ENCODE measurements at regions not wholly inside any gene's neighbourhood (a gene's known extent, or its start where the extent isn't known, plus 50 kb on each side); places are given as distances from the start of the nearest gene placed in this dataset.

DNA sequence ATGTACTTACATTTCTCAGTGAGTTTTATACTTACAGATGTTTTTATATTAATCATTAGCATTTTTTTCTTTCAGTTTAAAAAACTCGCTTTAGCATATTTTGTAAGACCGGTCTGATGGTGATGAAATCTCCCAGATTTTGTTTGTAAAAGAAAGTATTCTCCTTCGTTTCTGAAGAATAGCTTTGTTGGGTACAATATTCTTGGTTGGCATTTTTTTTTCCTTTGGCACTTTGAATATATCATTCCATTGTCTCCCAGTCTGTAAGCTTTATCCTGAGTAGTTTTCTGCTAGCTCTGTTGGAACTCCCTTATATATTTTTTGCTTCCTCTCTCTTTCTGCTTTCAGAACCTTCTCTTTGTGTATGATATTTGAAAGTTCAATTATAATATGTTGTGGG, 412.6 kb downstream of the RASEF start:
- Histone ChIP-seq H3K27ac (no peak overlapping the region), H3K27me3 (ENCODE audit: insufficient read depth in 3 of 3, low read length in 2 of 3) (no peaks in the 10 kb centered on the region), H3K4me1 (no peaks in the 10 kb centered on the region), H3K4me3 (no peak overlapping the region), H3K9me3 (no peaks in the 10 kb centered on the region), H3K36me3 (ENCODE audit: insufficient read depth in 1 of 2, low read depth in 1 of 2) (no peaks in the 10 kb centered on the region)
- ATAC-seq: no peak
- intact Hi-C loops (cut with DNase I): no loop called here
- DNase-seq: no peak
- TF ChIP-seq, protein P1, sequence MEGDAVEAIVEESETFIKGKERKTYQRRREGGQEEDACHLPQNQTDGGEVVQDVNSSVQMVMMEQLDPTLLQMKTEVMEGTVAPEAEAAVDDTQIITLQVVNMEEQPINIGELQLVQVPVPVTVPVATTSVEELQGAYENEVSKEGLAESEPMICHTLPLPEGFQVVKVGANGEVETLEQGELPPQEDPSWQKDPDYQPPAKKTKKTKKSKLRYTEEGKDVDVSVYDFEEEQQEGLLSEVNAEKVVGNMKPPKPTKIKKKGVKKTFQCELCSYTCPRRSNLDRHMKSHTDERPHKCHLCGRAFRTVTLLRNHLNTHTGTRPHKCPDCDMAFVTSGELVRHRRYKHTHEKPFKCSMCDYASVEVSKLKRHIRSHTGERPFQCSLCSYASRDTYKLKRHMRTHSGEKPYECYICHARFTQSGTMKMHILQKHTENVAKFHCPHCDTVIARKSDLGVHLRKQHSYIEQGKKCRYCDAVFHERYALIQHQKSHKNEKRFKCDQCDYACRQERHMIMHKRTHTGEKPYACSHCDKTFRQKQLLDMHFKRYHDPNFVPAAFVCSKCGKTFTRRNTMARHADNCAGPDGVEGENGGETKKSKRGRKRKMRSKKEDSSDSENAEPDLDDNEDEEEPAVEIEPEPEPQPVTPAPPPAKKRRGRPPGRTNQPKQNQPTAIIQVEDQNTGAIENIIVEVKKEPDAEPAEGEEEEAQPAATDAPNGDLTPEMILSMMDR (IDR thresholded peaks at IDR 0.05): no peak
- 86 to 88% (median 87%) methylated on average over 3 of the region's 3 CpGs for WGBS, 3 donors

DNA sequence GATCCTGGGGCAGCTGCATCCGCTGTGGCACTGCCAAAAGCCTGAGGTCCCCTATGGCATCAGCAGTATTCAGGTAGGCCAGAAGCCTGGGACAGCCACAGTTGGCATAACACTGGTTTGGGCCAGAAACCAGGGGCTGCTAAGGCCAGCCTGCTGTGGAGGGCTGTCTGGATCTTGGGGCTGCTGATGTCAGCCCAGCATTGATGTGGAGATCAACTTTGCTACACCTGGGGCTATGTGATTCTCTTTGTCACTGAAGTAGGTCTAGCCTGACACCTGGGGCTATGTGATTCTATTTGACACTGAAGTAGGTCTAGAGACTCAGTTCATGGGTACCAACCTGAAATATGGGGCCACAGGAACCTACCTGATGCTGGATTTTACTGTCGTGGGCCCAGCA, 411.5 kb downstream of the RASEF start:
- Histone ChIP-seq H3K27me3 (ENCODE audit: insufficient read depth in 3 of 3, low read length in 2 of 3) (no peaks in the 10 kb centered on the region), H3K9me3 (no peaks in the 10 kb centered on the region), H3K27ac (no peak overlapping the region), H3K4me1 (no peaks in the 10 kb centered on the region), H3K36me3 (ENCODE audit: insufficient read depth in 1 of 2, low read depth in 1 of 2) (no peaks in the 10 kb centered on the region), H3K4me3 (no peak overlapping the region)
- peak in 1 of 2 donors; percentile 14 for DNase-seq
- intact Hi-C loops (cut with DNase I): no loop called here
- TF ChIP-seq, protein P1 (IDR thresholded peaks at IDR 0.05): no peak
- WGBS, 3 donors: 82 to 93% (median 85%) methylated on average over 2 of the region's 2 CpGs
- no peak for ATAC-seq

DNA sequence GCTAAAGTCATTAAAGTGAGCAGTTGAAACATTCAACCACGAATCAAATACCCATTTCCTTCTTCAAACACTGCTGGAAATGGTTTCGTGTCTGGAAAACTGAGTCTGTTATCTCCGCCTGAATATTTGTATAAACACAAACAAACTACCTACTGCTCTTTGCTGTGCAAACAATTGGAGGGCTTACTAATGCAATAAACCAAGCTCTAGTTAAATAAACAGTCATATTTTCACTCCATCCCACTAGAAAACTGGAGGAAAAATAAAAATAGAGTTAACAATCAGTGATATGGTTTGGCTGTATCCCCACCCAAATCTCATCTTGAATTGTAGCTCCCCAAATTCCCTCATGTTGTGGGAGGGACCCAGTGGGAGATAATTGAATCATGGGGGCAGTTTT, 397.6 kb downstream of the RASEF start:
- Histone ChIP-seq H3K4me1 (no peaks in the 10 kb centered on the region), H3K36me3 (ENCODE audit: insufficient read depth in 1 of 2, low read depth in 1 of 2) (no peaks in the 10 kb centered on the region), H3K9me3 (no peaks in the 10 kb centered on the region), H3K27me3 (ENCODE audit: insufficient read depth in 3 of 3, low read length in 2 of 3) (no peaks in the 10 kb centered on the region), H3K4me3 (no peak overlapping the region), H3K27ac (no peak overlapping the region)
- intact Hi-C loops (cut with DNase I): no loop called here
- WGBS, 3 donors: 79 to 83% (median 81%) methylated on average over 3 of the region's 3 CpGs
- TF ChIP-seq, protein P1 (IDR thresholded peaks at IDR 0.05): no peak
- ATAC-seq (no peak), DNase-seq (no peak)

DNA sequence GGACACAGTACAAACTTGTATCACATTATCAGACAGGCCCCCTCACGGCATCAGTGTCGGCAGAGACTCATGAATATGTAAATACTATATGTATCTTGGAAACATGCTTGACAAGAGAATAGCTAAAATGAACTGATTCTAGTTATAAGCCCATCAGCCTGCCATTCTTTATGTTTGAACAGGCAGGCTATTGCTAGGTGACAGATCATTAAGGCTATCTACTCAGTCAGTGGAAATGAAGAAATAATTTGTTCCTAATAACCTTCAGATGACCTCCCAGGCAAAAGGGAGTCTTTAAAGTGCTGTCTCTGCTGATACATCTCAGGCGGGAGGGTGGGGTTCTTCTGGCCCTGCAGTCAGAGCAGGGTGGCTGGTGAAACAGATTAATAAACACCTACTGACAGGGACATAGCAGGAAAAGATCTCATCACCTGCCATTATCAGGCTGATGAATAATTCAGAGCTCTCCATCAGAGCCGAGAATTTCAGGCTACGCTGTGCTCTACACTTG, 394.2 kb downstream of the RASEF start:
- Histone ChIP-seq H3K4me3 (no peak overlapping the region), H3K27me3 (ENCODE audit: insufficient read depth in 3 of 3, low read length in 2 of 3) (no peaks in the 10 kb centered on the region), H3K9me3 (no peaks in the 10 kb centered on the region), H3K27ac (no peak overlapping the region), H3K36me3 (ENCODE audit: insufficient read depth in 1 of 2, low read depth in 1 of 2) (no peaks in the 10 kb centered on the region), H3K4me1 (no peaks in the 10 kb centered on the region)
- DNase-seq: no peak
- 83% methylated on average over 5 of the region's 5 CpGs for WGBS, 3 donors
- no peak for ATAC-seq
- intact Hi-C loops (cut with DNase I): no loop called here
- TF ChIP-seq, protein P1 (IDR thresholded peaks at IDR 0.05): no peak

DNA sequence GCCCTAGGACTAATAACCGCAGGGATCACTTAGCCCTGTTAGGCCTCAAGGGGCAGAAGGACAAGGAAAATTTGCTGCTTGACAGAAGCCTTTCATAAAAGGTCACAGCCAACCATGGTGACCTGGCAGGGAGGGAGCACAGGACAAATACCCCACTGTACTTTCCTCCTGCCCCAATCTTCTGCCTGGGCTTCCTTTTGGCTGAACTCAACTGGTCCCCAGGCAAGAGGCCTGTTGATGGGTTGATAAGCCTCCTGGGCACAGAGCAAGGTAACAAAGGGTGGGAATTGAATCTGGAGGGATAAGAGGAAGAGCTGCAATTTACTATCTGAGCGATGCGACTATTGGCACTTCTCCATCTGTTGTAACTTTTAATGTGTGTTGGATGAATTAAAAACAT, 392.9 kb downstream of the RASEF start:
- no peaks in the 10 kb centered on the region for H3K36me3 ChIP-seq (ENCODE audit: insufficient read depth in 1 of 2, low read depth in 1 of 2)
- WGBS, 3 donors: 88 to 92% (median 91%) methylated on average over 3 of the region's 3 CpGs
- TF ChIP-seq, protein P1 (IDR thresholded peaks at IDR 0.05): no peak
- no peak overlapping the region for H3K27ac ChIP-seq
- no peaks in the 10 kb centered on the region for H3K4me1 ChIP-seq
- no peak for DNase-seq
- no peaks in the 10 kb centered on the region for H3K27me3 ChIP-seq (ENCODE audit: insufficient read depth in 3 of 3, low read length in 2 of 3)
- H3K9me3 ChIP-seq: no peaks in the 10 kb centered on the region
- no peak for ATAC-seq
- H3K4me3 ChIP-seq: no peak overlapping the region
- intact Hi-C loops (cut with DNase I): no loop called here

Data from psoas muscle (tissue), 7 donors.